Activated naive CD4-positive, alpha-beta T cell treated with anti-CD3 and anti-CD28 coated beads, Interleukin-2, amount 10 ng/mL, durations not matched to agents 7 days and 5 days (primary cell): ENCODE measurements at regions not wholly inside any gene's neighbourhood (a gene's known extent, or its start where the extent isn't known, plus 50 kb on each side); places are given as distances from the start of the nearest gene placed in this dataset.

Experiments used
- CTCF ChIA-PET: fragments of 350-600 bp; sonication (Branson Sonifier 250); formaldehyde crosslinking; loops from one replicate; lab custom pipeline; 2021; ENCODE audit warnings: antibody characterized with exemption; lab: Charles Lee
- DNase-seq: peaks from one replicate; pipeline ENCODE4 v3.0.0-alpha.2; 2020
- H3K27ac Mint-ChIP-seq: one replicate; pipeline ENCODE4 v1.8.0; 2021; ENCODE audit warnings: mild to moderate bottlenecking, moderate library complexity, mixed read lengths
- H3K27me3 Mint-ChIP-seq: one replicate; pipeline ENCODE4 v1.8.0; 2021; ENCODE audit warnings: mild to moderate bottlenecking, mixed read lengths
- H3K36me3 Mint-ChIP-seq: one replicate; pipeline ENCODE4 v1.8.0; 2021; ENCODE audit warnings: mixed read lengths
- H3K4me1 Mint-ChIP-seq: one replicate; pipeline ENCODE4 v1.8.0; 2021; ENCODE audit warnings: mixed read lengths
- H3K4me3 Mint-ChIP-seq: one replicate; pipeline ENCODE4 v1.8.0; 2021; ENCODE audit warnings: mild to moderate bottlenecking, moderate library complexity, mixed read lengths
- H3K9me3 Mint-ChIP-seq: one replicate; pipeline ENCODE4 v1.8.0; 2021; ENCODE audit warnings: mixed read lengths

GRCh38 chr14:86501611-86502010 lies 971.7 kb downstream of the FLRT2 start:
- CTCF ChIA-PET = no interaction called here
- Mint-ChIP-seq H3K27me3 (no peaks in the 10 kb centered on the region), H3K9me3 (no peaks in the 10 kb centered on the region), H3K4me3 (no peak overlapping the region), H3K36me3 (no peaks in the 10 kb centered on the region), H3K27ac (no peak overlapping the region), H3K4me1 (peaks cover 2% of the 10 kb centered on the region)
- DNase-seq = no peak

DNA sequence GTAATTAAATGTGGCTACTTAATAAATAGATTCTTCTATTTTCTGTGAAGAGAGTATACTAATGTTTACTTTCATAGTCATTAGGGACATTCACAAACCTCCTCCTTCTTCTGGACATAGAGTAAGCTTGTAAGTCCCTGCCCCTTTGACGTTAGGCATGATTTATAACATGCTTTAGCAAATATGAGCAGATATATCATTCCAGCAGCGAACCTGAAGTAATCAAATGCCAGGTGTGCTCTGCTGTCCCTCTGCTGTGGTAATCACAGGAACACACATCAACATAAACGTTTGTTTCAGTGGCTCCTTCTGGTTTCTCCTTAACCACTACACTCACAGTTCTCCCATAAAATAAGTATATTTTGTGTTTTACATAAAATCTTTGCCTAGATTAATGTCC lies 961.8 kb downstream of the FLRT2 start:
- Mint-ChIP-seq H3K27ac (no peak overlapping the region), H3K4me1 (no peaks in the 10 kb centered on the region)
- no peak for DNase-seq

GRCh38 chr14:86481104-86481503 lies 951.2 kb downstream of the FLRT2 start:
- CTCF ChIA-PET = no interaction called here

More for the DNA sequence above, 961.8 kb downstream of the FLRT2 start:
- CTCF ChIA-PET = no interaction called here
- H3K36me3 Mint-ChIP-seq = no peaks in the 10 kb centered on the region
- no peaks in the 10 kb centered on the region for H3K9me3 Mint-ChIP-seq
- H3K4me3 Mint-ChIP-seq = no peak overlapping the region
- no peaks in the 10 kb centered on the region for H3K27me3 Mint-ChIP-seq

GRCh38 chr14:86464341-86464740 lies 934.4 kb downstream of the FLRT2 start:
- CTCF ChIA-PET = no interaction called here
- no peak overlapping the region for H3K4me3 Mint-ChIP-seq
- no peak for DNase-seq
- no peaks in the 10 kb centered on the region for H3K27me3 Mint-ChIP-seq
- H3K9me3 Mint-ChIP-seq = no peaks in the 10 kb centered on the region
- H3K27ac Mint-ChIP-seq = no peak overlapping the region
- H3K4me1 Mint-ChIP-seq = no peaks in the 10 kb centered on the region
- H3K36me3 Mint-ChIP-seq = no peaks in the 10 kb centered on the region

More at GRCh38 chr14:86481104-86481503, 951.2 kb downstream of the FLRT2 start:
- Mint-ChIP-seq H3K36me3 (no peaks in the 10 kb centered on the region), H3K4me3 (no peak overlapping the region), H3K4me1 (no peaks in the 10 kb centered on the region), H3K27me3 (no peaks in the 10 kb centered on the region), H3K27ac (no peak overlapping the region), H3K9me3 (no peaks in the 10 kb centered on the region)
- DNase-seq = no peak

- CTCF ChIA-PET = no interaction called here
- Mint-ChIP-seq H3K9me3 (no peaks in the 10 kb centered on the region), H3K27ac (no peak overlapping the region), H3K36me3 (no peaks in the 10 kb centered on the region), H3K4me1 (no peaks in the 10 kb centered on the region), H3K4me3 (no peak overlapping the region), H3K27me3 (no peaks in the 10 kb centered on the region)
- no peak for DNase-seq
Observed at GRCh38 chr14:86462193-86462753, 932.3 kb downstream of the FLRT2 start.

DNA sequence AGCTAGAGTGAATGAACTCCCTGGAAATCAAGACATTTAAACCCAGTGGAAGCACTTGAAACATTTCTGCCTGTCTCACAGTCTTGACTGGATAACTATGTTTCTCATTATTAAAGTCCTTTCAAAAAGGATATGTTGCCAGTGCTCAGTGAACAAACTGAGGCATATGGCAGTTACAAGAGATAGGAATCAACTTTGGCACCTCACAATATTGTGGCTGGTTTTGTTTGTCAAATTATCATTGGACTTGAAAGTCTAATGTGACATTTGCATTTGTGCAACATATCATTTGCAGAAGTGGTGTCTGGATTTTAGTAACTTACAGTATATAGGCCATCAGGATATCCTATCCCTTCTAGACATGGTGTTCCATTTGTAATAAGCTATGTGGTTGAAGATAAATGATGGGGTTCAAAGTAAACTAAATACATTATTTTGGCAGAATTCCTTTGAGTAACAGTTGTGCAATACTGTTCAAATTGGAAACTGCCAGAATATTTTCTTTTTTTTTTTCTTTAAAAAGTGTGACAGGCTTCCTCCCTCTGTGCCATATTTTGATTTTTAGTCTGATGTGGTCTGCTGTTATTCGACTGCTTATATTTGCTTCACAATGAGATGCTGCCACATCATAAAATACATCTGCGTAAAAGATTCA lies 927.7 kb downstream of the FLRT2 start:
- no peak for DNase-seq
- Mint-ChIP-seq H3K4me1 (no peaks in the 10 kb centered on the region), H3K27me3 (no peaks in the 10 kb centered on the region), H3K4me3 (no peak overlapping the region), H3K9me3 (peaks cover 2% of the 10 kb centered on the region), H3K36me3 (no peaks in the 10 kb centered on the region), H3K27ac (no peak overlapping the region)
- CTCF ChIA-PET = no interaction called here

DNA sequence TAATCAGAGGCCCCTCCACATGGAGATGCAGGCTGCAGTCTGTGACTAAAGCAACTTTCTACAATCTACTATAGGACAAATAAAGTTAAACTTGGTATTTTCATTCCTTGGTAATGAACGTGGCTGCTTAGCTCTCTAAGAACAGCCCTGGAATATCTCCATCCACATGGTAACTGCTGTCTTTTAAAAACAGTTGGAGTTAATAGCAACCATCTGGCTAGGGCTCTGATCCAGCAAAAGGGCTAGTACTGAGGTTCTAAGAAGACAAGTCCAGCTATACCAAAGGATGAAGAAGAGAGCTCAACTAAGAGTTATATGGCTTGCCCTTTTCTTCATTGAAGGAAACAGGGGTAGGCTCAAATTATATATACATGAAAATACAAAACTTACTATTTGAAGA lies 920.1 kb downstream of the FLRT2 start:
- CTCF ChIA-PET = no interaction called here
- H3K4me1 Mint-ChIP-seq = no peaks in the 10 kb centered on the region
- no peak for DNase-seq

GRCh38 chr14:86442135-86442534 lies 912.2 kb downstream of the FLRT2 start:
- no peak overlapping the region for H3K27ac Mint-ChIP-seq
- CTCF ChIA-PET = no interaction called here
- H3K4me1 Mint-ChIP-seq = no peaks in the 10 kb centered on the region
- H3K36me3 Mint-ChIP-seq = no peaks in the 10 kb centered on the region
- no peaks in the 10 kb centered on the region for H3K9me3 Mint-ChIP-seq
- no peaks in the 10 kb centered on the region for H3K27me3 Mint-ChIP-seq
- H3K4me3 Mint-ChIP-seq = no peak overlapping the region
- no peak for DNase-seq

More for the DNA sequence above, 920.1 kb downstream of the FLRT2 start:
- no peaks in the 10 kb centered on the region for H3K36me3 Mint-ChIP-seq
- H3K9me3 Mint-ChIP-seq = peaks cover 4% of the 10 kb centered on the region
- H3K4me3 Mint-ChIP-seq = no peak overlapping the region
- H3K27me3 Mint-ChIP-seq = no peaks in the 10 kb centered on the region
- H3K27ac Mint-ChIP-seq = no peak overlapping the region

- Mint-ChIP-seq H3K9me3 (peaks cover 2% of the 10 kb centered on the region), H3K4me3 (no peak overlapping the region), H3K36me3 (no peaks in the 10 kb centered on the region), H3K27me3 (no peaks in the 10 kb centered on the region), H3K27ac (no peak overlapping the region), H3K4me1 (no peaks in the 10 kb centered on the region)
- CTCF ChIA-PET = no interaction called here
- no peak for DNase-seq
Observed at GRCh38 chr14:86430853-86431252, 900.9 kb downstream of the FLRT2 start.

DNA sequence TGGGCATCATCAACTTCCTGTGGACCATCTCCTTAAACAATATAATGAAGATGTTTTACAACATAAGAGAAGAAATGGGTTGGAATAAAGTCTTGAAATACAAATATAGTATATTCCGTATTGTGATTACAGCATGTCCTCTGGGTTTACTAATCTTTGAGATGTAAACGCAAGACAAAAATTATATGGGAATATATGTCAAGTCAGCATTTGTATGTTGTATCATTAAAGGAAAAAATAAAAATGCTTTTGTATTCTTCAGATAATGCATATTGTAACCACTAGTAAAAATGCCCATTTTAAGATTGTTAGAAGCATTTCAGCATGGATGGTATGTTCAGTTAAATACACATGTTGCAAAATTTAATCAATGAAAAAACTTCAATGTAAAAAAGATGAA lies 893.3 kb downstream of the FLRT2 start:
- Mint-ChIP-seq H3K36me3 (no peaks in the 10 kb centered on the region), H3K27ac (no peak overlapping the region), H3K4me1 (no peaks in the 10 kb centered on the region), H3K4me3 (no peak overlapping the region), H3K27me3 (no peaks in the 10 kb centered on the region), H3K9me3 (no peaks in the 10 kb centered on the region)
- CTCF ChIA-PET = no interaction called here
- no peak for DNase-seq

DNA sequence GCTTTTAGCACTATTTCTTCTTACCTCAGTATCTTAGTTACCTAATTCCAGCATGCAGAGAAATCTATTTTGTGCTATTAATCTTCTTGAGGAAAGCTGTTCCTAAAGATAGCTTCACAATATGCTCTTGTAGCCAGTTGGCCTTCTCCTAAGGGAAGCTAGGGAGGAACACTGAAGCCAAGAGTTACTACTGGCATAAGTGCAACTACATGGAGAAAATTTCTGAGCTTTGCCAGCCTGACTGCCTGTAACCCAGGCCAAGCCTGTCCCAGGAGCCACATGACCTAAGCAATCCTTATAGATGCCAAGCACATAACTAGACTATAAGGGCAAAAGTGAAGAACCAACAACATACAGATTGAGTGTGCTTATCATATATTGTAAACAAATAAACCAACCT lies 890.2 kb downstream of the FLRT2 start:
- H3K4me3 Mint-ChIP-seq = no peak overlapping the region
- H3K9me3 Mint-ChIP-seq = peaks cover 5% of the 10 kb centered on the region
- no peaks in the 10 kb centered on the region for H3K27me3 Mint-ChIP-seq
- no peaks in the 10 kb centered on the region for H3K36me3 Mint-ChIP-seq
- H3K4me1 Mint-ChIP-seq = no peaks in the 10 kb centered on the region
- no peak for DNase-seq
- CTCF ChIA-PET = no interaction called here
- H3K27ac Mint-ChIP-seq = no peak overlapping the region

- Mint-ChIP-seq H3K4me1 (no peaks in the 10 kb centered on the region), H3K27me3 (no peaks in the 10 kb centered on the region), H3K36me3 (no peaks in the 10 kb centered on the region), H3K9me3 (peaks cover 6% of the 10 kb centered on the region), H3K27ac (no peak overlapping the region), H3K4me3 (no peak overlapping the region)
- DNase-seq = no peak
- CTCF ChIA-PET = interaction anchor here (0.6 kb wide), 1 partner anchor 111 kb away, joined by 3 read pairs; no protein-coding TSS in a partner anchor
Observed at GRCh38 chr14:86414146-86414545, 884.2 kb downstream of the FLRT2 start.

- H3K36me3 Mint-ChIP-seq = no peaks in the 10 kb centered on the region
- peaks cover 3% of the 10 kb centered on the region for H3K9me3 Mint-ChIP-seq
- H3K27ac Mint-ChIP-seq = no peak overlapping the region
- no peaks in the 10 kb centered on the region for H3K4me1 Mint-ChIP-seq
- H3K4me3 Mint-ChIP-seq = no peak overlapping the region
- no peaks in the 10 kb centered on the region for H3K27me3 Mint-ChIP-seq
- DNase-seq = no peak
- CTCF ChIA-PET = no interaction called here
Observed at GRCh38 chr14:86404989-86405649, 875.2 kb downstream of the FLRT2 start.

- H3K4me3 Mint-ChIP-seq = no peak overlapping the region
- H3K27me3 Mint-ChIP-seq = no peaks in the 10 kb centered on the region
- H3K9me3 Mint-ChIP-seq = peaks cover 8% of the 10 kb centered on the region
- no peaks in the 10 kb centered on the region for H3K36me3 Mint-ChIP-seq
- no peak overlapping the region for H3K27ac Mint-ChIP-seq
- DNase-seq = no peak
- H3K4me1 Mint-ChIP-seq = no peaks in the 10 kb centered on the region
- CTCF ChIA-PET = no interaction called here
Observed at GRCh38 chr14:86404425-86404824, 874.5 kb downstream of the FLRT2 start.

GRCh38 chr14:86402545-86402944 lies 872.6 kb downstream of the FLRT2 start:
- DNase-seq = no peak
- Mint-ChIP-seq H3K9me3 (peaks cover 9% of the 10 kb centered on the region), H3K36me3 (no peaks in the 10 kb centered on the region), H3K4me1 (no peaks in the 10 kb centered on the region), H3K27me3 (no peaks in the 10 kb centered on the region), H3K27ac (no peak overlapping the region), H3K4me3 (no peak overlapping the region)
- CTCF ChIA-PET = no interaction called here
